ENCODE measurements at regions not wholly inside any gene's neighbourhood (a gene's known extent, or its start where the extent isn't known, plus 50 kb on each side); places are given as distances from the start of the nearest gene placed in this dataset.

- WGBS (ENCODE audit: low lambda C conversion rate, missing lambda C conversion rate), result 66% methylated on average over 7 of the region's 7 CpGs
- no peak overlapping the region for H2AFZ ChIP-seq
- no peak for TF ChIP-seq EZH2phosphoT487 (IDR thresholded peaks at IDR 0.05; ENCODE audit: low read depth, severe bottlenecking, unreplicated experiment)
- no peak for TF ChIP-seq EZH2 (IDR thresholded peaks at IDR 0.05; ENCODE audit: borderline replicate concordance)
- no peak for TF ChIP-seq CTCF (IDR thresholded peaks at IDR 0.05; ENCODE audit: poor library complexity)
- H4K20me1 ChIP-seq (ENCODE audit: insufficient read depth, poor library complexity, severe bottlenecking), result no peaks in the 10 kb centered on the region
- H3K4me3 ChIP-seq, result no peak overlapping the region
- no peaks in the 10 kb centered on the region for H3K79me2 ChIP-seq
- H3K4me1 ChIP-seq (ENCODE audit: insufficient read depth), result peaks cover 27% of the 10 kb centered on the region
- no peaks in the 10 kb centered on the region for H3K9me2 ChIP-seq (replicated peaks; ENCODE audit: insufficient read depth)
- peak overlapping the region; percentile 1 for H3K27ac ChIP-seq
- no peak overlapping the region for H3K4me2 ChIP-seq
- DNase-seq (ENCODE audit: low spot score), result no peak
- no peaks in the 10 kb centered on the region for H3K27me3 ChIP-seq
- no peaks in the 10 kb centered on the region for H3K9me3 ChIP-seq (ENCODE audit: low read depth)
- no peaks in the 10 kb centered on the region for H3K36me3 ChIP-seq (replicated peaks; ENCODE audit: insufficient read depth, low read depth)
Measured at GRCh38 chr5:56493766-56494165, 260.6 kb upstream of the ANKRD55 start.

- H3K27ac ChIP-seq, result peak overlapping the region; percentile 1
- H4K20me1 ChIP-seq (ENCODE audit: insufficient read depth, poor library complexity, severe bottlenecking), result no peaks in the 10 kb centered on the region
- no peaks in the 10 kb centered on the region for H3K9me3 ChIP-seq (ENCODE audit: low read depth)
- no peaks in the 10 kb centered on the region for H3K27me3 ChIP-seq
- no peaks in the 10 kb centered on the region for H3K79me2 ChIP-seq
- TF ChIP-seq EZH2phosphoT487 (IDR thresholded peaks at IDR 0.05; ENCODE audit: low read depth, severe bottlenecking, unreplicated experiment) (no peak), CTCF (IDR thresholded peaks at IDR 0.05; ENCODE audit: poor library complexity) (no peak), EZH2 (IDR thresholded peaks at IDR 0.05; ENCODE audit: borderline replicate concordance) (no peak)
- no peak overlapping the region for H2AFZ ChIP-seq
- DNase-seq (ENCODE audit: low spot score), result no peak
- H3K4me2 ChIP-seq, result no peak overlapping the region
- no peaks in the 10 kb centered on the region for H3K36me3 ChIP-seq (replicated peaks; ENCODE audit: insufficient read depth, low read depth)
- H3K9me2 ChIP-seq (replicated peaks; ENCODE audit: insufficient read depth), result no peaks in the 10 kb centered on the region
- H3K4me1 ChIP-seq (ENCODE audit: insufficient read depth), result peaks cover 27% of the 10 kb centered on the region
- no peak overlapping the region for H3K4me3 ChIP-seq
- WGBS (ENCODE audit: low lambda C conversion rate, missing lambda C conversion rate), result 90% methylated on average over 6 of the region's 6 CpGs
Measured at GRCh38 chr5:56493308-56493707, 260.2 kb upstream of the ANKRD55 start.

GRCh38 chr5:56492812-56493211, 259.7 kb upstream of the ANKRD55 start:
- TF ChIP-seq EZH2 (IDR thresholded peaks at IDR 0.05; ENCODE audit: borderline replicate concordance), result no peak
- no peak for TF ChIP-seq EZH2phosphoT487 (IDR thresholded peaks at IDR 0.05; ENCODE audit: low read depth, severe bottlenecking, unreplicated experiment)
- no peak for TF ChIP-seq CTCF (IDR thresholded peaks at IDR 0.05; ENCODE audit: poor library complexity)
- no peak overlapping the region for H3K4me3 ChIP-seq
- no peaks in the 10 kb centered on the region for H3K9me3 ChIP-seq (ENCODE audit: low read depth)
- no peak for DNase-seq (ENCODE audit: low spot score)
- no peak overlapping the region for H3K27ac ChIP-seq
- no peaks in the 10 kb centered on the region for H3K36me3 ChIP-seq (replicated peaks; ENCODE audit: insufficient read depth, low read depth)
- no peak overlapping the region for H2AFZ ChIP-seq
- no peaks in the 10 kb centered on the region for H4K20me1 ChIP-seq (ENCODE audit: insufficient read depth, poor library complexity, severe bottlenecking)
- no peaks in the 10 kb centered on the region for H3K9me2 ChIP-seq (replicated peaks; ENCODE audit: insufficient read depth)
- no peaks in the 10 kb centered on the region for H3K79me2 ChIP-seq
- peaks cover 27% of the 10 kb centered on the region for H3K4me1 ChIP-seq (ENCODE audit: insufficient read depth)
- no peak overlapping the region for H3K4me2 ChIP-seq
- no peaks in the 10 kb centered on the region for H3K27me3 ChIP-seq
- 97% methylated on average over 5 of the region's 5 CpGs for WGBS (ENCODE audit: low lambda C conversion rate, missing lambda C conversion rate)

GRCh38 chr5:56490971-56491468, 257.9 kb upstream of the ANKRD55 start:
- Histone ChIP-seq H3K36me3 (replicated peaks; ENCODE audit: insufficient read depth, low read depth) (no peaks in the 10 kb centered on the region), H3K9me3 (ENCODE audit: low read depth) (no peaks in the 10 kb centered on the region), H3K4me3 (no peak overlapping the region), H2AFZ (peak overlapping the region; percentile 4), H3K27ac (peak overlapping the region; percentile 64), H3K4me2 (peak overlapping the region; percentile 51), H3K79me2 (no peaks in the 10 kb centered on the region), H3K27me3 (no peaks in the 10 kb centered on the region), H4K20me1 (ENCODE audit: insufficient read depth, poor library complexity, severe bottlenecking) (no peaks in the 10 kb centered on the region), H3K4me1 (ENCODE audit: insufficient read depth) (peaks cover 20% of the 10 kb centered on the region), H3K9me2 (replicated peaks; ENCODE audit: insufficient read depth) (no peaks in the 10 kb centered on the region)
- TF ChIP-seq EZH2 (IDR thresholded peaks at IDR 0.05; ENCODE audit: borderline replicate concordance) (no peak), EZH2phosphoT487 (IDR thresholded peaks at IDR 0.05; ENCODE audit: low read depth, severe bottlenecking, unreplicated experiment) (no peak), CTCF (IDR thresholded peaks at IDR 0.05; ENCODE audit: poor library complexity) (no peak)
- WGBS (ENCODE audit: low lambda C conversion rate, missing lambda C conversion rate), result 15% methylated on average over 9 of the region's 9 CpGs
- DNase-seq (ENCODE audit: low spot score), result peak; percentile 53
